H9 (cell line): ENCODE measurements at regions not wholly inside any gene's neighbourhood (a gene's known extent, or its start where the extent isn't known, plus 50 kb on each side); places are given as distances from the start of the nearest gene placed in this dataset.

Experiments
- DNase-seq: peaks from one replicate; pipeline ENCODE4 v3.0.0-alpha.2; 2017
- H2AFZ ChIP-seq: one replicate; pipeline ENCODE4 v1.6.1; 2013; ENCODE audit warnings: mild to moderate bottlenecking, low read length, control low read depth, moderate library complexity
- H2AK5ac ChIP-seq: 2 replicates; pipeline ENCODE4 v1.6.1; 2013; ENCODE audit warnings: low read length, control low read depth, mixed read lengths; ENCODE audit not compliant: insufficient read length
- H2BK120ac ChIP-seq: one replicate; pipeline ENCODE4 v1.6.1; 2013; ENCODE audit warnings: low read depth, mild to moderate bottlenecking, low read length, control low read depth, inconsistent platforms; ENCODE audit not compliant: poor library complexity, severe bottlenecking
- H2BK12ac ChIP-seq: 2 replicates; pipeline ENCODE4 v1.6.1; 2013; ENCODE audit warnings: low read length, control low read depth, mixed read lengths, low read depth; ENCODE audit not compliant: insufficient read length
- H2BK15ac ChIP-seq: 2 replicates; pipeline ENCODE4 v1.6.1; 2013; ENCODE audit warnings: low read depth, low read length, control low read depth
- H2BK20ac ChIP-seq: one replicate; pipeline ENCODE4 v1.6.1; 2013; ENCODE audit warnings: low read depth, mild to moderate bottlenecking, low read length, control low read depth, inconsistent platforms; ENCODE audit not compliant: poor library complexity, severe bottlenecking
- H2BK5ac ChIP-seq: 2 replicates; pipeline ENCODE4 v1.6.1; 2013; ENCODE audit warnings: low read length, control low read depth, mixed read lengths; ENCODE audit not compliant: insufficient read length
- H3K14ac ChIP-seq: 2 replicates; pipeline ENCODE4 v1.6.1; 2013; ENCODE audit warnings: low read length, control low read depth; ENCODE audit not compliant: insufficient read depth
- H3K18ac ChIP-seq: 2 replicates; pipeline ENCODE4 v1.6.1; 2013; ENCODE audit warnings: low read depth, mild to moderate bottlenecking, mixed read lengths, low read length, control low read depth; ENCODE audit not compliant: insufficient read length
- H3K23ac ChIP-seq: 2 replicates; pipeline ENCODE4 v1.6.1; 2013; ENCODE audit warnings: low read length, control low read depth, mixed read lengths, low read depth; ENCODE audit not compliant: insufficient read length
- H3K23me2 ChIP-seq: 2 replicates; pipeline ENCODE4 v1.6.1; 2013; ENCODE audit warnings: low read depth, mild to moderate bottlenecking, mixed read lengths, low read length, control low read depth; ENCODE audit not compliant: insufficient read length, poor library complexity, severe bottlenecking
- H3K27ac ChIP-seq: 2 replicates; pipeline ENCODE4 v1.5.1; 2013; ENCODE audit warnings: low read length, control low read depth, mixed read lengths, low read depth; ENCODE audit not compliant: insufficient read length
- H3K27me3 ChIP-seq: 2 replicates; pipeline ENCODE4 v1.6.1; 2013; ENCODE audit warnings: low read length, control low read depth, inconsistent platforms; ENCODE audit not compliant: insufficient read depth
- H3K4ac ChIP-seq: 2 replicates; pipeline ENCODE4 v1.6.1; 2013; ENCODE audit warnings: low read depth, mild to moderate bottlenecking, control low read depth, inconsistent platforms, low read length, moderate library complexity
- H3K4me1 ChIP-seq: 2 replicates; pipeline ENCODE4 v1.6.1; 2013; ENCODE audit warnings: low read length, control low read depth, inconsistent platforms; ENCODE audit not compliant: insufficient read depth
- H3K4me2 ChIP-seq: 2 replicates; pipeline ENCODE4 v1.6.1; 2013; ENCODE audit warnings: low read length, control low read depth, mixed read lengths; ENCODE audit not compliant: insufficient read length, insufficient read depth
- H3K56ac ChIP-seq: 2 replicates; pipeline ENCODE4 v1.6.1; 2013; ENCODE audit warnings: low read depth, mild to moderate bottlenecking, mixed read lengths, low read length, control low read depth; ENCODE audit not compliant: insufficient read length
- H3K79me1 ChIP-seq: 2 replicates; pipeline ENCODE4 v1.6.1; 2013; ENCODE audit warnings: low read depth, mild to moderate bottlenecking, moderate library complexity, low read length, control low read depth, inconsistent platforms; ENCODE audit not compliant: insufficient read depth, poor library complexity, severe bottlenecking
- H3K79me2 ChIP-seq: 2 replicates; pipeline ENCODE4 v1.6.1; 2013; ENCODE audit warnings: low read length, control low read depth, inconsistent platforms; ENCODE audit not compliant: insufficient read depth
- H3K9ac ChIP-seq: 2 replicates; pipeline ENCODE4 v1.6.1; 2013; ENCODE audit warnings: low read length, control low read depth, mixed read lengths; ENCODE audit not compliant: insufficient read length; ENCODE audit errors: extremely low read depth
- H3K9me3 ChIP-seq: one replicate; pipeline ENCODE4 v1.6.1; 2013; ENCODE audit warnings: low read depth, low read length, inconsistent platforms; ENCODE audit not compliant: control insufficient read depth
- H3T11ph ChIP-seq: one replicate; pipeline ENCODE4 v1.6.1; 2013; ENCODE audit warnings: mild to moderate bottlenecking, low read length, control low read depth, inconsistent platforms
- H4K20me1 ChIP-seq: one replicate; pipeline ENCODE4 v1.6.1; 2013; ENCODE audit not compliant: control insufficient read depth, insufficient read length, insufficient read depth
- H4K5ac ChIP-seq: 2 replicates; pipeline ENCODE4 v1.6.1; 2013; ENCODE audit warnings: low read depth, mild to moderate bottlenecking, mixed read lengths, low read length, control low read depth; ENCODE audit not compliant: insufficient read length
- H4K8ac ChIP-seq: replicated peaks from 2 replicates; pipeline ENCODE4 v1.6.1; 2013; ENCODE audit warnings: low read length, control low read depth, mixed read lengths, low read depth; ENCODE audit not compliant: insufficient read length
- H4K91ac ChIP-seq: 2 replicates; pipeline ENCODE4 v1.6.1; 2013; ENCODE audit warnings: low read depth, mild to moderate bottlenecking, moderate library complexity, mixed read lengths, low read length, control low read depth; ENCODE audit not compliant: insufficient read length
- H3K27ac Mint-ChIP-seq, 3 experiments: 2 replicates in 2 of 3; 3 replicates in 1 of 3; pipeline ENCODE4 v1.8.0; 2020 to 2021; ENCODE audit warnings: mixed read lengths in 3 of 3, mild to moderate bottlenecking in 1 of 3, moderate library complexity in 1 of 3
- H3K27me3 Mint-ChIP-seq: 2 replicates; pipeline ENCODE4 v1.8.0; 2021; ENCODE audit warnings: low read depth, mild to moderate bottlenecking, moderate library complexity, mixed read lengths
- H3K36me3 Mint-ChIP-seq, 3 experiments: 2 replicates in 2 of 3; 3 replicates in 1 of 3; pipeline ENCODE4 v1.8.0; 2020 to 2021; ENCODE audit warnings: low read depth in 3 of 3, mixed read lengths in 3 of 3; ENCODE audit not compliant: insufficient read depth in 1 of 3
- H3K4me1 Mint-ChIP-seq, 2 experiments: 2 replicates each; pipeline ENCODE4 v1.8.0; 2020; ENCODE audit warnings: mixed read lengths in 2 of 2
- H3K4me3 Mint-ChIP-seq, 2 experiments: 2 replicates in 1 of 2; 3 replicates in 1 of 2; pipeline ENCODE4 v1.8.0; 2020 to 2021; ENCODE audit warnings: mild to moderate bottlenecking in 2 of 2, mixed read lengths in 2 of 2, moderate library complexity in 1 of 2
- H3K9me3 Mint-ChIP-seq, 2 experiments: 2 replicates in 1 of 2; 3 replicates in 1 of 2; pipeline ENCODE4 v1.8.0; 2020; ENCODE audit warnings: mild to moderate bottlenecking in 2 of 2, mixed read lengths in 2 of 2, moderate library complexity in 1 of 2
- CTCF ChIP-seq: fragments of 200-600 bp; sonication (generic); conservative IDR thresholded peaks from 3 replicates; pipeline ENCODE4 v1.8.0; 2021; ENCODE audit warnings: antibody characterized with exemption, mild to moderate bottlenecking
- WGBS: extraction: QIAGEN DNeasy Blood & Tissue Kit; methylation state at CpG from one replicate; pipeline ENCODE4 v1.1.7; 2013; ENCODE audit warnings: missing lambda C conversion rate, low lambda C conversion rate, mixed read lengths; ENCODE audit not compliant: insufficient read length; ENCODE audit errors: extremely low coverage; 5-methylcytosine and 5-hydroxymethylcytosine counted together

- Histone ChIP-seq H3K79me1 (no peaks in the 10 kb centered on the region), H2BK15ac (no peak overlapping the region), H3K14ac (no peak overlapping the region), H4K91ac (no peak overlapping the region), H3K23ac (no peak overlapping the region), H2BK12ac (no peak overlapping the region), H3K18ac (no peak overlapping the region), H2AFZ (no peak overlapping the region), H3K9me3 (peaks cover 80% of the 10 kb centered on the region), H3K4ac (no peak overlapping the region), H3K23me2 (no peaks in the 10 kb centered on the region), H3T11ph (no peak overlapping the region), H3K4me2 (no peak overlapping the region), H4K20me1 (no peaks in the 10 kb centered on the region), H3K27me3 (no peaks in the 10 kb centered on the region), H3K56ac (no peak overlapping the region), H2BK20ac (no peak overlapping the region), H3K79me2 (no peaks in the 10 kb centered on the region), H4K8ac (no peak overlapping the region), H4K5ac (no peak overlapping the region), H2BK5ac (no peak overlapping the region), H3K27ac (no peak overlapping the region), H2BK120ac (no peak overlapping the region), H3K4me1 (no peaks in the 10 kb centered on the region), H3K9ac (no peak overlapping the region), H2AK5ac (no peak overlapping the region)
- Mint-ChIP-seq H3K4me1 (no peaks in the 10 kb centered on the region), H3K27me3 (peaks cover 4% of the 10 kb centered on the region), H3K36me3 (peaks cover 0 to 23% (median 7%) of the 10 kb centered on the region in 3 experiments; a peak in 4 of 7 replicates), H3K4me3 (no peak overlapping the region), H3K27ac (no peak overlapping the region), H3K9me3 (peaks cover 32 to 80% of the 10 kb centered on the region in 2 experiments)
- no CpG with 5 or more reads among the region's 22 CpGs for WGBS
- TF ChIP-seq CTCF: no peak
- DNase-seq: no peak
These were observed 84.4 kb upstream of the ACTRT2 start for GRCh38 chr1:2936559-2937515.
